ENCODE measurements at regions not wholly inside any gene's neighbourhood (a gene's known extent, or its start where the extent isn't known, plus 50 kb on each side); places are given as distances from the start of the nearest gene placed in this dataset.

DNA sequence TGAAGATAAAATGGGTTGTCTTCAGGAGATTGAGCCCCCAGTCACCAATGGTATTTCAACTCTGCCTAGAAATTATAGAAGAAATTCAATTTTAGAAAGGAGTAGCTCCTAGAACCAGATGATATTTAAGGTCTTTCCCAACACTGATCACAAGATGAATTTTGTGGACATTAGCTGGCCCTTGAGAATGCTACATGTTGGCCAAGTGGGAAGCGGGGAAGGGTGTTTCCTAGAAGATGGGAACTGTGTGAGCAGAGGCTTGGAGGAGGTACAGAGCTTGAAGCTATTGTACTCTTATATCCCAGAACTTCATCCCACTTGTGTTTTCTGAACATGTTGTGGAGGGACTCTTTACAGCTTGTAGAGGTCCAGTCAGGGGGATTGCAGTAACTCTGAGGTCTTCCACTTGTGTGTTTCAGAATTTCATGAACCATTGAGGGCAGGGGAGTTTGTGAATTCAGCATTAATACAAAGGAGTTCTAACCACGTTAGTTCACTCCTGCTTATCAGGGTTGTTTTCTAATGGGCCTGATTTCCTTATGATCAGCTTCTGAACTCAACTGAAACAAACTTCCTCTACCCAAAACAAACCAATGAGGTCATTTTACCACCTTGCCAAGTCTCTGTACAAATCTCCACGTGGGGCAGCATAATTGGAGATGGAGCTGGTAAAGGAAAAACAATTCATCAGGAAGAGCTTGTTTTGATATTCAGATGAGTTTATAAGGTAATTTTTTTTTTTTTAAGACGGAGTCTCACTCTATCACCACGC, 152.6 kb upstream of the TPM1 start:
- Histone ChIP-seq H3K79me2 (ENCODE audit: low read length) (no peaks in the 10 kb centered on the region), H2AFZ (ENCODE audit: low read length) (no peak overlapping the region), H3F3A (ENCODE audit: insufficient read depth, low read length) (no peaks in the 10 kb centered on the region), H3K4me3 (ENCODE audit: low read length) (no peak overlapping the region), H4K20me1 (ENCODE audit: insufficient read depth, low read length) (no peaks in the 10 kb centered on the region), H3K27me3 (replicated peaks; ENCODE audit: insufficient read depth, low read length) (no peaks in the 10 kb centered on the region), H3K4me1 (ENCODE audit: low read length) (no peaks in the 10 kb centered on the region), H3K4me2 (ENCODE audit: low read depth, low read length) (no peak overlapping the region), H3K9me2 (replicated peaks; ENCODE audit: insufficient read depth, low read length) (no peaks in the 10 kb centered on the region), H3K9me3 (replicated peaks; ENCODE audit: insufficient read depth, low read length) (no peaks in the 10 kb centered on the region), H3K9ac (ENCODE audit: low read length) (no peak overlapping the region), H3K36me3 (replicated peaks; ENCODE audit: insufficient read depth, low read length) (no peaks in the 10 kb centered on the region), H3K27ac (ENCODE audit: low read length) (no peak overlapping the region)
- TF ChIP-seq EZH2phosphoT487 (IDR thresholded peaks at IDR 0.05; ENCODE audit: low read length) (no peak), EZH2 (optimal IDR thresholded peaks at IDR 0.05; ENCODE audit: low read depth, low read length) (no peak)
- TF ChIP-seq, protein P1, sequence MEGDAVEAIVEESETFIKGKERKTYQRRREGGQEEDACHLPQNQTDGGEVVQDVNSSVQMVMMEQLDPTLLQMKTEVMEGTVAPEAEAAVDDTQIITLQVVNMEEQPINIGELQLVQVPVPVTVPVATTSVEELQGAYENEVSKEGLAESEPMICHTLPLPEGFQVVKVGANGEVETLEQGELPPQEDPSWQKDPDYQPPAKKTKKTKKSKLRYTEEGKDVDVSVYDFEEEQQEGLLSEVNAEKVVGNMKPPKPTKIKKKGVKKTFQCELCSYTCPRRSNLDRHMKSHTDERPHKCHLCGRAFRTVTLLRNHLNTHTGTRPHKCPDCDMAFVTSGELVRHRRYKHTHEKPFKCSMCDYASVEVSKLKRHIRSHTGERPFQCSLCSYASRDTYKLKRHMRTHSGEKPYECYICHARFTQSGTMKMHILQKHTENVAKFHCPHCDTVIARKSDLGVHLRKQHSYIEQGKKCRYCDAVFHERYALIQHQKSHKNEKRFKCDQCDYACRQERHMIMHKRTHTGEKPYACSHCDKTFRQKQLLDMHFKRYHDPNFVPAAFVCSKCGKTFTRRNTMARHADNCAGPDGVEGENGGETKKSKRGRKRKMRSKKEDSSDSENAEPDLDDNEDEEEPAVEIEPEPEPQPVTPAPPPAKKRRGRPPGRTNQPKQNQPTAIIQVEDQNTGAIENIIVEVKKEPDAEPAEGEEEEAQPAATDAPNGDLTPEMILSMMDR (IDR thresholded peaks at IDR 0.05; ENCODE audit: low read length): no peak
- DNase-seq: no peak

DNA sequence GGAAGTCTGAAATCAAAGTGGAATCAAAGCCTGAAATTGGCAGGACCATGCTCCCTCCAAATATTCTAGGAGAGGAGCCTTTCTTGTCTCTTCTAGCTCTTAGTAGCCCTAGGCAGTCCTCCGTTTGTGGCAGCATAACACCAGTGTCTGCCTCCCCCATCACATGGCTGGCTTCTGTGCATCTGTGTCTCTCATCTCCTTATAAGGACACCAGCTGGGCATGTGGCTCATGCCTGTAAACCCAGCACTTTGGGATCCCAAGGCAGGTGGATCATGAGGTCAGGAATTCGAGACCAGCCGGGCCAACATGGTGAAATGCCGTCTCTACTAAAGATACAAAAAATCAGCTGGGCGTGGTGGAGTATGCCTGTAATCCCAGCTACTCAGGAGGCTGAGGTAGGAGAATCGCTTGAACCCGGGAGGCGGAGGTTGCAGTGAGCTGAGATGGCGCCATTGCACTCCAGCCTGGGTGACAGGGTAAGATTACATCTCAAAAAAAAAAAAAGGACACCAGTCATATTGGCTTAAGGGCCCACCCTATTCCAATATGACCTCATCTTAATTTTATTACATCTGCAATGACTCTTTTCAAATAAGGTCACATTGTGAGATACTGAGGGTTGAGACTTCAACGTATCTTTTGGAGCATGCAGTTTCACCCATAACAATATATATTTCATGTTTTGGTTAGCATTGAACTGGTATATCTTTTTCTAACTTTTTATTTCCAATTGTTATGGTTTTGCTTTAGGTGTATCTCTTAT, 148.0 kb upstream of the TPM1 start:
- H3K27ac ChIP-seq (ENCODE audit: low read length): no peak overlapping the region
- H3K4me2 ChIP-seq (ENCODE audit: low read depth, low read length): no peak overlapping the region
- H3K9me3 ChIP-seq (replicated peaks; ENCODE audit: insufficient read depth, low read length): no peaks in the 10 kb centered on the region
- no peak overlapping the region for H3K9ac ChIP-seq (ENCODE audit: low read length)
- no peak for TF ChIP-seq EZH2 (optimal IDR thresholded peaks at IDR 0.05; ENCODE audit: low read depth, low read length)
- TF ChIP-seq, protein P1 (IDR thresholded peaks at IDR 0.05; ENCODE audit: low read length): no peak
- TF ChIP-seq EZH2phosphoT487 (IDR thresholded peaks at IDR 0.05; ENCODE audit: low read length): no peak
- no peaks in the 10 kb centered on the region for H3F3A ChIP-seq (ENCODE audit: insufficient read depth, low read length)
- DNase-seq: no peak
- H3K27me3 ChIP-seq (replicated peaks; ENCODE audit: insufficient read depth, low read length): no peaks in the 10 kb centered on the region
- H3K4me1 ChIP-seq (ENCODE audit: low read length): no peaks in the 10 kb centered on the region
- no peaks in the 10 kb centered on the region for H3K36me3 ChIP-seq (replicated peaks; ENCODE audit: insufficient read depth, low read length)
- no peaks in the 10 kb centered on the region for H3K79me2 ChIP-seq (ENCODE audit: low read length)
- no peaks in the 10 kb centered on the region for H4K20me1 ChIP-seq (ENCODE audit: insufficient read depth, low read length)
- no peak overlapping the region for H3K4me3 ChIP-seq (ENCODE audit: low read length)
- H3K9me2 ChIP-seq (replicated peaks; ENCODE audit: insufficient read depth, low read length): no peaks in the 10 kb centered on the region
- H2AFZ ChIP-seq (ENCODE audit: low read length): no peak overlapping the region

DNA sequence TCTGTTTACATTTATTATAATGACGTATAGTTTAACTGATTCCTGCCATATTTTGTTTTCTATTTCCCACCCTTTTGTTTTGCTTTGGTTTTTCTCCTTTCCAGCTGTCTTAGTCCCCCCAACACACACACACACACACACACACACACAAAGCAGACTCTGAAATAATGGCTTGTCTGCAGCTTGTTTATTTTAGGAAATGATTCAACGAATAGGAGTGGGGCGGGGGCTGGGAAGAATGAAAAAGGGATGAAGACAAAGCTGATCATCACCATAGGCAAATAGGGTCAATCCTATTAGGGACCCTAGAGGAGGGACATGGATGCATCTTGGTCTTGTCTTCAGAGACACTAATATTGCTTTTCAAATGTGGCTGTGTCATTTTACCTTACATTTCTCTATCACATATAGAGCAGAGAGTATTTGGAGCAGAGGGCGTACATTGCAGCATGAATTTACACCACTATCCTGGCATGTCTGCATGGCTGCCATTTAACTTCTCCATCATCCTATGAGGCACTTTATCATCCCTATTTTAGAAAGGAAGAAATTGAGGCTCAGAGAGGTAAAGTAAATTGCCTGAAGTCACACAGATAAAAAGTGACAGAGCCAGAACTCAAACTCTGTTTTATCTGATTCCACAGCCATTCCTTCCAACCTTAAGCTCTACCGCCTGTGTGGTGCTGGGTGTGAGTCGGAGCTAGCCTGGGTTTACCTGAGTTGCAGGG, 147.2 kb upstream of the TPM1 start:
- Histone ChIP-seq H3K79me2 (ENCODE audit: low read length) (no peaks in the 10 kb centered on the region), H3K36me3 (replicated peaks; ENCODE audit: insufficient read depth, low read length) (no peaks in the 10 kb centered on the region), H3K9me3 (replicated peaks; ENCODE audit: insufficient read depth, low read length) (no peaks in the 10 kb centered on the region), H3K4me1 (ENCODE audit: low read length) (no peaks in the 10 kb centered on the region), H3F3A (ENCODE audit: insufficient read depth, low read length) (no peaks in the 10 kb centered on the region), H3K27me3 (replicated peaks; ENCODE audit: insufficient read depth, low read length) (no peaks in the 10 kb centered on the region), H3K9ac (ENCODE audit: low read length) (no peak overlapping the region), H4K20me1 (ENCODE audit: insufficient read depth, low read length) (no peaks in the 10 kb centered on the region), H3K4me2 (ENCODE audit: low read depth, low read length) (no peak overlapping the region), H3K4me3 (ENCODE audit: low read length) (no peak overlapping the region), H2AFZ (ENCODE audit: low read length) (no peak overlapping the region), H3K9me2 (replicated peaks; ENCODE audit: insufficient read depth, low read length) (no peaks in the 10 kb centered on the region), H3K27ac (ENCODE audit: low read length) (no peak overlapping the region)
- TF ChIP-seq EZH2 (optimal IDR thresholded peaks at IDR 0.05; ENCODE audit: low read depth, low read length): no peak
- TF ChIP-seq, protein P1 (IDR thresholded peaks at IDR 0.05; ENCODE audit: low read length): no peak
- no peak for TF ChIP-seq EZH2phosphoT487 (IDR thresholded peaks at IDR 0.05; ENCODE audit: low read length)
- no peak for DNase-seq

Measured in MM.1S (cell line).